Lower leg skin (tissue), 4 donors: ENCODE measurements at regions not wholly inside any gene's neighbourhood (a gene's known extent, or its start where the extent isn't known, plus 50 kb on each side); places are given as distances from the start of the nearest gene placed in this dataset.

Source experiments
- DNase-seq, 2 donors: peaks; one replicate each; pipeline ENCODE4 v3.0.0-alpha.2; 2019; ENCODE audit warnings: low spot score in 2 of 2
- H3K4me3 ChIP-seq: fragments of 200-600 bp; sonication (generic); 2 replicates; pipeline ENCODE4 v1.5.1; 2017; ENCODE audit warnings: mild to moderate bottlenecking, low read depth; ENCODE audit not compliant: poor library complexity, severe bottlenecking
- CTCF ChIP-seq, 3 donors: fragments of 450-650 bp; IDR thresholded peaks; one replicate each; pipeline ENCODE4 v1.5.1; 2016; ENCODE audit warnings: antibody characterized with exemption in 3 of 3, mild to moderate bottlenecking in 3 of 3, moderate library complexity in 2 of 3
- POLR2A ChIP-seq, 2 donors: fragments of 450-650 bp; IDR thresholded peaks; one replicate each; pipeline ENCODE4 v1.6.1; 2016 to 2017; ENCODE audit warnings: antibody characterized with exemption in 2 of 2, mild to moderate bottlenecking in 1 of 2, moderate library complexity in 1 of 2
- WGBS, 2 donors: methylation state at CpG; one replicate each; pipeline ENCODE4 v1.1.5; 2018; 5-methylcytosine and 5-hydroxymethylcytosine counted together
- intact Hi-C: fragments of 100-400 bp; cut with DNase I; formaldehyde crosslinking; loops from one replicate; pipeline ENCODE4 v1.15.0; 2023; ENCODE audit warnings: low total_unique reads

- 92 to 95% methylated on average over 4 of the region's 4 CpGs for WGBS, 2 donors
- DNase-seq = no peak
- H3K4me3 ChIP-seq = no peak overlapping the region
- TF ChIP-seq CTCF (IDR thresholded peaks at IDR 0.05) = no peak
- TF ChIP-seq POLR2A (IDR thresholded peaks at IDR 0.05) = no peak
- intact Hi-C loops = no loop called here
Measured at GRCh38 chr9:7408845-7409244, 390.7 kb downstream of the DMAC1 start.

- intact Hi-C loops = no loop called here
- 90 to 98% methylated on average over 3 of the region's 3 CpGs for WGBS, 2 donors
Measured at GRCh38 chr9:7407246-7407645, 392.3 kb downstream of the DMAC1 start.

GRCh38 chr9:7405924-7406604 is 393.5 kb downstream of the DMAC1 start:
- intact Hi-C loops = no loop called here
- no peak for DNase-seq
- TF ChIP-seq CTCF (IDR thresholded peaks at IDR 0.05) = no peak
- no peak for TF ChIP-seq POLR2A (IDR thresholded peaks at IDR 0.05)
- 84 to 90% methylated on average over 4 of the region's 4 CpGs for WGBS, 2 donors
- no peak overlapping the region for H3K4me3 ChIP-seq

More at GRCh38 chr9:7407246-7407645, 392.3 kb downstream of the DMAC1 start:
- no peak for TF ChIP-seq POLR2A (IDR thresholded peaks at IDR 0.05)
- TF ChIP-seq CTCF (IDR thresholded peaks at IDR 0.05) = no peak
- DNase-seq = no peak
- no peak overlapping the region for H3K4me3 ChIP-seq

- no peak overlapping the region for H3K4me3 ChIP-seq
- TF ChIP-seq CTCF (IDR thresholded peaks at IDR 0.05) = no peak
- no peak for TF ChIP-seq POLR2A (IDR thresholded peaks at IDR 0.05)
- WGBS, 2 donors = 72 to 74% methylated on average over 7 of the region's 7 CpGs
- DNase-seq = no peak
- intact Hi-C loops = no loop called here
Measured at GRCh38 chr9:7403839-7404487, 395.6 kb downstream of the DMAC1 start.

GRCh38 chr9:7403028-7403389 is 396.6 kb downstream of the DMAC1 start:
- no peak for DNase-seq
- no peak for TF ChIP-seq POLR2A (IDR thresholded peaks at IDR 0.05)
- TF ChIP-seq CTCF (IDR thresholded peaks at IDR 0.05) = no peak
- H3K4me3 ChIP-seq = no peak overlapping the region
- intact Hi-C loops = no loop called here
